Retinal pigment epithelial cell (primary cell): ENCODE measurements at regions not wholly inside any gene's neighbourhood (a gene's known extent, or its start where the extent isn't known, plus 50 kb on each side); places are given as distances from the start of the nearest gene placed in this dataset.

ENCODE experiments used
- DNase-seq: peaks from one replicate; pipeline ENCODE4 v3.0.0-alpha.2; 2010; ENCODE audit warnings: low read depth
- H3K4me3 ChIP-seq: 2 replicates; pipeline ENCODE4 v1.5.1; 2011; ENCODE audit warnings: mild to moderate bottlenecking, low read length, control low read depth, moderate library complexity
- CTCF ChIP-seq: conservative IDR thresholded peaks from 2 replicates; pipeline ENCODE4 v1.5.1; 2011; ENCODE audit warnings: low read depth, low read length, control low read depth, inconsistent platforms

GRCh38 chr1:232748910-232749368, 56.3 kb upstream of the MAP10 start:
- H3K4me3 ChIP-seq: no peak overlapping the region
- DNase-seq: no peak
- no peak for TF ChIP-seq CTCF

GRCh38 chr1:232751393-232752140, 53.6 kb upstream of the MAP10 start:
- no peak overlapping the region for H3K4me3 ChIP-seq
- no peak for DNase-seq

GRCh38 chr1:232752365-232752764, 52.9 kb upstream of the MAP10 start:
- DNase-seq: no peak
- TF ChIP-seq CTCF: no peak

More at GRCh38 chr1:232751393-232752140, 53.6 kb upstream of the MAP10 start:
- no peak for TF ChIP-seq CTCF

GRCh38 chr1:232754930-232755329, 50.3 kb upstream of the MAP10 start:
- no peak for DNase-seq
- no peak for TF ChIP-seq CTCF
- H3K4me3 ChIP-seq: no peak overlapping the region

More at GRCh38 chr1:232752365-232752764, 52.9 kb upstream of the MAP10 start:
- no peak overlapping the region for H3K4me3 ChIP-seq
